GM21717 (cell line): ENCODE measurements at regions not wholly inside any gene's neighbourhood (a gene's known extent, or its start where the extent isn't known, plus 50 kb on each side); places are given as distances from the start of the nearest gene placed in this dataset.
"Not testable (repeated sequence)": the region's sequence is repeated elsewhere in the genome, so short reads cannot be mapped to it uniquely, and the experiment has no call there.

ENCODE experiments used
- ATAC-seq: cut with Tn5 transposase; IDR thresholded peaks from one replicate; pipeline ENCODE4 v1.9.1; 2021; ENCODE audit warnings: mild to moderate bottlenecking, moderate library complexity; ENCODE audit not compliant: unreplicated experiment

- ATAC-seq: no peak
Measured at GRCh38 chr10:76621886-76622620, 1015.6 kb downstream of the KCNMA1 start.

GRCh38 chr10:76618641-76619040 lies 1019.0 kb downstream of the KCNMA1 start:
- no peak for ATAC-seq

- no peak for ATAC-seq
Measured at GRCh38 chr10:76618171-76618570, 1019.4 kb downstream of the KCNMA1 start.

- not testable (repeated sequence) for ATAC-seq
Measured at GRCh38 chr10:76616666-76617065, 1020.9 kb downstream of the KCNMA1 start.

GRCh38 chr10:76615049-76615448 lies 1022.6 kb downstream of the KCNMA1 start:
- no peak for ATAC-seq
